Pancreas (tissue), 10 donors: ENCODE measurements at regions not wholly inside any gene's neighbourhood (a gene's known extent, or its start where the extent isn't known, plus 50 kb on each side); places are given as distances from the start of the nearest gene placed in this dataset.
"Not testable (repeated sequence)": the region's sequence is repeated elsewhere in the genome, so short reads cannot be mapped to it uniquely, and the experiment has no call there.

ENCODE experiments used
- ATAC-seq, 4 donors: fragments of 200-7000 bp; cut with Tn5 transposase; one replicate each; pipeline versions ENCODE4 v1.8.0 to v1.9.1; 2020; ENCODE audit warnings: mild to moderate bottlenecking in 4 of 4, moderate library complexity in 4 of 4
- DNase-seq, 6 donors: peaks; one replicate each; pipeline ENCODE4 v3.0.0-alpha.2; 2020
- FAIRE-seq: peaks from 2 replicates; lab custom pipeline; 2012; peaks lifted over from hg19 to GRCh38; lab: Jason Lieb, UNC
- H3K27ac ChIP-seq, 4 donors: fragments of 200-600 bp; sonication (generic); 1 replicate in 3 of 4; 2 replicates in 1 of 4; pipeline versions ENCODE4 v1.5.0 to v1.8.0; 2020
- H3K27me3 ChIP-seq, 4 donors: fragments of 200-600 bp; one replicate each; pipeline ENCODE4 v1.8.0; 2021
- H3K36me3 ChIP-seq, 3 donors: fragments of 200-600 bp; sonication (generic) in 1 of 3; one replicate each; pipeline versions ENCODE4 v1.5.0 to v1.8.0; 2020 to 2021
- H3K4me1 ChIP-seq, 3 donors: fragments of 200-600 bp; one replicate each; pipeline ENCODE4 v1.8.0; 2021
- H3K4me3 ChIP-seq, 4 donors: fragments of 200-600 bp; sonication (generic) in 2 of 4; one replicate each; pipeline versions ENCODE4 v1.5.0 to v1.8.0; 2020 to 2021
- H3K9me3 ChIP-seq, 4 donors: fragments of 200-600 bp; one replicate each; pipeline ENCODE4 v1.8.0; 2021
- WGBS, 2 donors: extraction: QIAGEN DNeasy Blood & Tissue Kit; methylation state at CpG; one replicate each; pipeline ENCODE4 v1.1.7; 2013; 5-methylcytosine and 5-hydroxymethylcytosine counted together
- intact Hi-C, 3 donors: fragments of 100-400 bp; cut with DNase I; formaldehyde crosslinking; loops; one replicate each; pipeline versions ENCODE4 v1.11.1 to v1.14.2; 2022
- TF ChIP-seq, protein P1 (sequence below), 4 donors: fragments of 200-600 bp; sonication (generic) in 3 of 4; IDR thresholded peaks; one replicate each; pipeline versions ENCODE4 v1.5.0 to v1.8.0; 2021; ENCODE audit warnings: antibody characterized with exemption in 4 of 4
- donor health status: healthy with polysubstance abuse.
- donor health status: DM: no; HTN: no; CAD: no; lungs with moderate emphysema.
- donor health status: DM: no; HTN: no; CAD: no.
- donor health status: control.
- donor health status: control.
- donor health status: Bipolar disorder and iron deficiency.
- donor health status: DM: yes; HTN: yes; CAD: no.
- donor health status: DM: no; HTN: no; CAD: no.
- donor health status: DM: no; HTN: no; CAD: no.
- donor health status: DM: yes; HTN: yes; CAD: no.

DNA sequence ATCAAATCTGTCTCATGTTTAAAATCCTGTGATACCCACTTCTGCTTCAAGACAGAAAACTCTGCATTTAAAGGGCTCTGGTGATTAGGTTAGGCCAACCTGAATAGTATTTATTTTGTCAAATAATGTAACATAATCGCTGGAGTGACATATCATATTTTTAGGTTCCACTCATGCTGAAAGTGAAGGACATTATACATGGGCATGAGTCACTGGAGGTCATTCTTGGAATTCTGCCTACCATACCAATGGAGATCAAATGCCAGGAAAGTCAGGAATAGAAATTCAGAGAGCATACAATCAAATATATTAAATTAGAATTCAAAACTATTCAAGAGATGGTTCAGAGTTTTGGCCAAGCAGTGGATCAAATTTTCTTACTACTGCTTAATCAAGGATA lies 97.1 kb upstream of the PRSS3 start:
- H3K27me3 ChIP-seq, result no peaks in the 10 kb centered on the region
- TF ChIP-seq, protein P1, sequence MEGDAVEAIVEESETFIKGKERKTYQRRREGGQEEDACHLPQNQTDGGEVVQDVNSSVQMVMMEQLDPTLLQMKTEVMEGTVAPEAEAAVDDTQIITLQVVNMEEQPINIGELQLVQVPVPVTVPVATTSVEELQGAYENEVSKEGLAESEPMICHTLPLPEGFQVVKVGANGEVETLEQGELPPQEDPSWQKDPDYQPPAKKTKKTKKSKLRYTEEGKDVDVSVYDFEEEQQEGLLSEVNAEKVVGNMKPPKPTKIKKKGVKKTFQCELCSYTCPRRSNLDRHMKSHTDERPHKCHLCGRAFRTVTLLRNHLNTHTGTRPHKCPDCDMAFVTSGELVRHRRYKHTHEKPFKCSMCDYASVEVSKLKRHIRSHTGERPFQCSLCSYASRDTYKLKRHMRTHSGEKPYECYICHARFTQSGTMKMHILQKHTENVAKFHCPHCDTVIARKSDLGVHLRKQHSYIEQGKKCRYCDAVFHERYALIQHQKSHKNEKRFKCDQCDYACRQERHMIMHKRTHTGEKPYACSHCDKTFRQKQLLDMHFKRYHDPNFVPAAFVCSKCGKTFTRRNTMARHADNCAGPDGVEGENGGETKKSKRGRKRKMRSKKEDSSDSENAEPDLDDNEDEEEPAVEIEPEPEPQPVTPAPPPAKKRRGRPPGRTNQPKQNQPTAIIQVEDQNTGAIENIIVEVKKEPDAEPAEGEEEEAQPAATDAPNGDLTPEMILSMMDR (IDR thresholded peaks at IDR 0.05), result no peak
- no peaks in the 10 kb centered on the region for H3K9me3 ChIP-seq
- FAIRE-seq (no peak), DNase-seq (no peak), ATAC-seq (peak in 1 of 4 donors; percentile 29)
- H3K27ac ChIP-seq, result no peak overlapping the region
- no peaks in the 10 kb centered on the region for H3K4me1 ChIP-seq
- 37 to 47% methylated on average over 1 of the region's 1 CpG for WGBS, 2 donors
- no peaks in the 10 kb centered on the region for H3K36me3 ChIP-seq
- intact Hi-C loops, result no loop called here
- H3K4me3 ChIP-seq, result no peak overlapping the region

DNA sequence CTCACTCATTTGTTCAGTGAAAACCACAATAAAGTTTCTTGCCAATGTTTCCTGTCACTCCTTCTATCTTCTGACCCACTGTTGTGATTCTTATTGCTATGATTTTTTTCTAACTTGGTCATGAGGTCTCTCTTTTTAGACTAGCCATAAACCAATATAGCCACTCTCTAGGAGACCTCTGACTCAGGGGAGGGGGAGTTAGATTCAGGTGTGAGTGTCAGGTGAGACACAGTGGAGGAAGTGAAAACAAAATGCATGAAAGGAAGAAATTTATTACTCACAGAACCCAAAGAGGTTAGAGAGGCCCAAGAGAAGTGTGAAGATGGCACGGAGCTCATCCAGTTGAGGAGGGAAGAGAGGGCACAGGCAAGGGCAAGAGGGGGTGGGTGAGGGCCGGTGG lies 94.4 kb upstream of the PRSS3 start:
- H3K27ac ChIP-seq, FAIRE-seq, DNase-seq, H3K9me3 ChIP-seq, ATAC-seq, H3K27me3 ChIP-seq, H3K36me3 ChIP-seq, H3K4me3 ChIP-seq, H3K4me1 ChIP-seq: not testable (repeated sequence)
- 78 to 91% methylated on average over 2 of the region's 2 CpGs for WGBS, 2 donors
- intact Hi-C loops, result loop anchor here in 1 of 3 donors (10.0 kb wide), 1 partner anchor 46 kb away; no protein-coding TSS in a partner anchor

DNA sequence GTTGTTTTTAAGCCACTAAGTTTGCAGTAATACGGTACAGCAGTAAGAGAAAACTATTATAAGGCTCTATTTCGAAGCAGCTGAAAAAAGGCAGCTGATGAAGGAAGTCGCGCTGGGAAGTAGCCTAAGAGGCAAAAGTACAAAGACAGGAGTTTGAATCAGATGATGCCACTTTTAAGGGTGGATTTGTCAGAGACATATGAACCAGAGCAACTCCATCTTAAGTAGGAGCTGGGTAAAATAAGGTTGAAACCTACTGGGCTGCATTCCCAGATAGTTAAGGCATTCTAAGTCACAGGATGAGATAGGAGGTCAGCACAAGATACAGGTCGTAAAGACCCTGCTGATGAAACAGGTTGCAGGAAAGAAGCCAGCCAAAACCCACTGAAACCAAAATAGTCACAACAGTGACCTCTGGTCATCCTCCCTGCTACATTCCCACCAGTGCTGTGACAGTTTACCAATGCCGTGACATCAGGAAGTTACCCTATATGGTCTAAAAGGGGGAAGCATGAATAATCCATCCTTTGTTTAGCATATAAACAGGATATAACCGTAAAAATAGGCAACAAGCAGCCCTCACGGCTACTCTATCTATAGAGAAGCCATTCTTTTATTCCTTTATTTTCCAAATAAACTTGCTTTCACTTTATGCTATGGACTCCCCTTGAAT lies 91.8 kb upstream of the PRSS3 start:
- DNase-seq (no peak), ATAC-seq (no peak), FAIRE-seq (no peak)
- H3K4me3 ChIP-seq, result no peak overlapping the region
- TF ChIP-seq, protein P1 (IDR thresholded peaks at IDR 0.05), result no peak
- no peak overlapping the region for H3K27ac ChIP-seq
- intact Hi-C loops, result loop anchor here in 1 of 3 donors (10.0 kb wide), 1 partner anchor 49 kb away; no protein-coding TSS in a partner anchor
- 76 to 87% methylated on average over 8 of the region's 8 CpGs for WGBS, 2 donors
- H3K9me3 ChIP-seq, result no peaks in the 10 kb centered on the region
- H3K27me3 ChIP-seq, result no peaks in the 10 kb centered on the region
- H3K36me3 ChIP-seq, result no peaks in the 10 kb centered on the region
- peaks cover 0 to 6% (median 0%) of the 10 kb centered on the region in 3 donors for H3K4me1 ChIP-seq

DNA sequence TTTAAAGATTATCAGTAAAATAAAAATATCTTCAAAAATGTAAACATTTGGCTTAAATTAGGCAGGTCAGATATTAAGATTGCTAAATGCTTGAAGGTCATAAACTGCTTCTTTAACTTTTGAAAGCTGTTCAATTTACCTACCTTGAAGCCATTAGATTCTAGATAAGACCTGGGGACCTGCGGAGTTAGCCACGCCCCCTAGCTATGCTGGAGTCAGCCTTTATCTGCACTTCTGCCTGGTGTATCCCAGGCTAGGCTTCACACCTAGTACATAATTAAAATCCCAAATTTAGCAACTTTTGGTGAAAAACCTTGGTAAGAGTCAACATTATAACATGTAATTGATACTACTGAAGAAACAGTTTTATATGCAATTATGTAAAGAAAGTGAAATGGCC lies 89.9 kb upstream of the PRSS3 start:
- H3K4me1 ChIP-seq, H3K27ac ChIP-seq, H3K4me3 ChIP-seq, H3K27me3 ChIP-seq, H3K36me3 ChIP-seq, H3K9me3 ChIP-seq, FAIRE-seq: not testable (repeated sequence)
- 11 to 21% methylated on average over 2 of the region's 2 CpGs for WGBS, 2 donors
- ATAC-seq, result peak; percentile 54 to 85 (median 58)
- intact Hi-C loops, result loop anchor here in 1 of 3 donors (10.0 kb wide), 1 partner anchor 51 kb away; no protein-coding TSS in a partner anchor
- peak in 3 of 6 donors; percentile 17 to 51 (median 31) for DNase-seq

DNA sequence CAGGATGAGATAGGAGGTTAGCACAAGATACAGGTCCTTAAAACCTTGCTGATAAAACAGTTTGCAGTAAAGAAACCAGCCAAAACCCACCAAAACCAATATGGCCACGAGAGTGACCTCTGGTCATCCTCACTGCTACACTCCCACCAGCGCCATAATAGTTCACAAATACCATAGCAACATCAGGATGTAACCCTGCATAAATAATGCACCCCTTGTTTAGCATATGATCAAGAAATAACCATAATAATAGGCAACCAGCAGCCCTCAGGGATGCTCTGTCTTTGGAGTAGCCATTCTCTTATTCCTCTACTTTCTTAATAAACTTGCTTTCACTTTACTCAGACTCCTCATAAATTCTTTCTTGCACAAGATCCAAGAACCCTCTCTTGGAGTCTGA lies 86.9 kb upstream of the PRSS3 start:
- no peak for FAIRE-seq
- TF ChIP-seq, protein P1 (IDR thresholded peaks at IDR 0.05), result no peak
- Histone ChIP-seq H3K36me3 (no peaks in the 10 kb centered on the region), H3K27me3 (no peaks in the 10 kb centered on the region), H3K4me1 (peaks cover 0 to 4% (median 0%) of the 10 kb centered on the region in 3 donors), H3K9me3 (no peaks in the 10 kb centered on the region), H3K27ac (no peak overlapping the region), H3K4me3 (no peak overlapping the region)
- intact Hi-C loops, result loop anchor here in 1 of 3 donors (10.0 kb wide), 1 partner anchor 54 kb away; no protein-coding TSS in a partner anchor
- DNase-seq, result no peak
- WGBS, 2 donors, result 91 to 96% methylated on average over 2 of the region's 2 CpGs
- no peak for ATAC-seq

DNA sequence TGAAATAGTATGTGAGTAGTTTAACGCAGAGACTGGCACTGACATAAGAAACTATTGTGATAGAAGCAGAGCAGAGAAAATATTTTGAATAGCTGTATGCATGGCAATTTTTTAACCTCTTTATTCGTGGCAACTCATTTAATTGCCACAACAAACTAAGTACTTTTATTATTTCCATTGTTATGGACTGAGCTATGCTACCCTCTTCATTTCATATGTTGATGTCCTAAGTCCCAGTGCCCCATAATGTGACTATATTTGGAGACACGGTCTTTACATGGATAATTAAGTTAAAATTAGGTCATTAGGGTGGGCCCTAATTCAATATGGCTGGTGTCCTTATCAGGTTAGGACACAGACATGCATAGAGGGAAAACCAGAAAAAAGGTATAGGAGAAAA lies 86.1 kb upstream of the PRSS3 start:
- Histone ChIP-seq H3K9me3 (no peaks in the 10 kb centered on the region), H3K4me3 (no peak overlapping the region), H3K4me1 (no peaks in the 10 kb centered on the region), H3K36me3 (no peaks in the 10 kb centered on the region), H3K27ac (no peak overlapping the region), H3K27me3 (no peaks in the 10 kb centered on the region)
- no peak for DNase-seq
- intact Hi-C loops, result loop anchor here in 1 of 3 donors (10.0 kb wide), 1 partner anchor 54 kb away; no protein-coding TSS in a partner anchor
- 75% methylated on average over 3 of the region's 3 CpGs for WGBS, 2 donors
- FAIRE-seq, result no peak
- TF ChIP-seq, protein P1 (IDR thresholded peaks at IDR 0.05), result no peak
- no peak for ATAC-seq

DNA sequence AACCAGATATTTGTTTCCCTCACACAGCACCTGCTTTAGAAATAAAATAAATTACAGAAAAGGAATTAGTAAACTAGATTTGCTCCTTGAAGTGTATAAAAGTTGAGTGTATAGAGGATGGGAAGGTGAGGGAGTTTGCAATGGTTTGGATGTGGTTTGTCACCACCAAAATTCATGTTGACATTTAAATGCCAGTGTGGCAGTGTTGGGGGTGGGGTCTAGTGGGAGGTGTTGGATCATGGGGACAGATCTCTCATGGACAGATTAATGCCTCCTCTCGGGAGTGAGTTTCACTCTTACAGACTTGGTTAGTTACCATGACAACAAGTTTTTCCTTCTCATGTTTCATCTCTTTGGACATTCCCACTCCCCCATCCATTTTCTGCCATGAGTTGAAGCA lies 83.9 kb upstream of the PRSS3 start:
- H3K27ac ChIP-seq, H3K36me3 ChIP-seq, H3K9me3 ChIP-seq, H3K4me1 ChIP-seq, H3K27me3 ChIP-seq, DNase-seq, H3K4me3 ChIP-seq, ATAC-seq, intact Hi-C loops, FAIRE-seq: not testable (repeated sequence)
- WGBS, 2 donors, result 69 to 75% methylated on average over 1 of the region's 1 CpG
